HCT116 (cell line): ENCODE measurements at regions not wholly inside any gene's neighbourhood (a gene's known extent, or its start where the extent isn't known, plus 50 kb on each side); places are given as distances from the start of the nearest gene placed in this dataset.

ENCODE experiments used
- ATAC-seq: fragments of 200-7000 bp; cut with Tn5 transposase; 2 replicates; pipeline ENCODE4 v1.9.1; 2020; ENCODE audit warnings: mild to moderate bottlenecking, moderate library complexity
- BruUV-seq: library from RNA; stranded (reverse); fragments of 400-500 nt; replicated peaks from 2 replicates; lab custom pipeline; 2021; lab: Mats Ljungman, UMichigan
- CTCF ChIA-PET: fragments of 300-600 bp; sonication (Branson Sonifier 250); formaldehyde crosslinking; loops from one replicate; lab custom pipeline; 2021; ENCODE audit warnings: antibody characterized with exemption; lab: Charles Lee
- POLR2A ChIA-PET: fragments of 300-600, 350-600 bp; sonication (Branson Sonifier 250); formaldehyde crosslinking; loops from one replicate; lab custom pipeline; 2021; ENCODE audit warnings: antibody characterized with exemption; lab: Charles Lee
- RAD21 ChIA-PET, 2 experiments: fragments of 300-600 bp; sonication (Branson Sonifier 250); formaldehyde crosslinking; loops; one replicate each; lab custom pipeline; 2023; ENCODE audit warnings: low total read pairs in 2 of 2; ENCODE audit not compliant: uncharacterized antibody in 2 of 2, unreplicated experiment in 2 of 2, low non-redundant PET in 1 of 2; lab: Charles Lee
- DNase-seq: peaks from one replicate; pipeline ENCODE4 v3.0.0-alpha.2; 2010; ENCODE audit warnings: low read depth, low spot score
- H2AFZ ChIP-seq: fragments of 200-600 bp; shearing (Covaris generic), sonication (generic); 2 replicates; pipeline ENCODE4 v1.6.1; 2017; ENCODE audit warnings: low read depth, mixed run types, mixed read lengths, antibody characterized with exemption, low read length; ENCODE audit not compliant: poor library complexity, severe bottlenecking
- H3K27ac ChIP-seq: 2 replicates; pipeline ENCODE4 v1.5.1; 2012; ENCODE audit warnings: low read depth, low read length
- H3K27me3 ChIP-seq: fragments of 200-600 bp; sonication (generic); 2 replicates; pipeline ENCODE4 v1.6.1; 2016; ENCODE audit warnings: mixed run types, low read length, mixed read lengths; ENCODE audit not compliant: insufficient read depth
- H3K36me3 ChIP-seq, 2 experiments: fragments of 200-500 bp in 1 of 2; fragments of 200-600 bp in 1 of 2; sonication (Bioruptor generic) in 1 of 2; sonication (generic) in 1 of 2; 2 replicates each; pipeline versions ENCODE4 v1.5.1 to v1.6.1; 2014 to 2016; ENCODE audit warnings: low read length in 2 of 2, inconsistent platforms in 1 of 2, mixed read lengths in 1 of 2, mixed run types in 1 of 2; ENCODE audit not compliant: insufficient read depth in 2 of 2, control insufficient read depth in 1 of 2
- H3K4me1 ChIP-seq, 2 experiments: fragments of 200-600 bp in 1 of 2; sonication (generic) in 1 of 2; 2 replicates each; pipeline versions ENCODE4 v1.5.1 to v1.6.1; 2012 to 2017; ENCODE audit warnings: low read length in 2 of 2, inconsistent platforms in 1 of 2, mild to moderate bottlenecking in 1 of 2, mixed read lengths in 1 of 2, mixed run types in 1 of 2, moderate library complexity in 1 of 2; ENCODE audit not compliant: insufficient read depth in 2 of 2, control insufficient read depth in 1 of 2
- H3K4me2 ChIP-seq: fragments of 200-600 bp; sonication (generic); 2 replicates; pipeline ENCODE4 v1.6.1; 2017; ENCODE audit warnings: mixed run types, low read length, mixed read lengths
- H3K4me3 ChIP-seq, 2 experiments: fragments of 200-600 bp in 1 of 2; sonication (generic) in 1 of 2; replicated peaks in 1 of 2; 2 replicates each; pipeline ENCODE4 v1.5.1; 2011 to 2016; ENCODE audit warnings: low read length in 2 of 2, control low read depth in 1 of 2, low read depth in 1 of 2, mild to moderate bottlenecking in 1 of 2, mixed read lengths in 1 of 2, mixed run types in 1 of 2
- H3K79me2 ChIP-seq: fragments of 200-600 bp; sonication (generic); 2 replicates; pipeline ENCODE4 v1.6.1; 2017; ENCODE audit warnings: mild to moderate bottlenecking, mixed run types, low read length, moderate library complexity, mixed read lengths; ENCODE audit not compliant: insufficient read depth
- H3K9ac ChIP-seq: fragments of 200-600 bp; sonication (generic); 2 replicates; pipeline ENCODE4 v1.6.1; 2016; ENCODE audit warnings: low read length, mixed read lengths
- H3K9me2 ChIP-seq: fragments of 200-600 bp; sonication (generic), shearing (Covaris generic); 2 replicates; pipeline ENCODE4 v1.6.1; 2017; ENCODE audit warnings: mixed run types, mild to moderate bottlenecking, moderate library complexity; ENCODE audit not compliant: insufficient read depth
- H3K9me3 ChIP-seq, 2 experiments: fragments of 200-500 bp in 1 of 2; fragments of 200-600 bp in 1 of 2; sonication (Bioruptor generic) in 1 of 2; sonication (generic) in 1 of 2; 2 replicates each; pipeline ENCODE4 v1.6.1; 2014 to 2017; ENCODE audit warnings: low read length in 2 of 2, mixed read lengths in 2 of 2, inconsistent platforms in 1 of 2, low read depth in 1 of 2, mild to moderate bottlenecking in 1 of 2, mixed run types in 1 of 2, moderate library complexity in 1 of 2; ENCODE audit not compliant: control insufficient read depth in 1 of 2, insufficient read depth in 1 of 2
- H4K20me1 ChIP-seq: fragments of 200-600 bp; sonication (generic), shearing (Covaris generic); 2 replicates; pipeline ENCODE4 v1.6.1; 2017; ENCODE audit warnings: mixed run types, mild to moderate bottlenecking, moderate library complexity; ENCODE audit not compliant: insufficient read depth
- ATF3 ChIP-seq: IDR thresholded peaks from 2 replicates; pipeline ENCODE4 v1.6.1; 2012
- CEBPB ChIP-seq: IDR thresholded peaks from 2 replicates; pipeline ENCODE4 v1.6.1; 2012; ENCODE audit warnings: low read depth
- CTCF ChIP-seq, 3 experiments: fragments of 200-600 bp in 1 of 3; sonication (generic) in 1 of 3; IDR thresholded peaks in 2 of 3; conservative IDR thresholded peaks in 1 of 3; 2 replicates each; pipeline ENCODE4 v1.5.1; 2012 to 2017; ENCODE audit warnings: low read depth in 2 of 3, low read length in 2 of 3, antibody characterized with exemption in 1 of 3, borderline replicate concordance in 1 of 3, control low read depth in 1 of 3, mild to moderate bottlenecking in 1 of 3, mixed read lengths in 1 of 3, mixed run types in 1 of 3, moderate library complexity in 1 of 3; ENCODE audit not compliant: insufficient read depth in 1 of 3
- EGR1 ChIP-seq: IDR thresholded peaks from 2 replicates; pipeline ENCODE4 v1.6.1; 2012; ENCODE audit warnings: low read depth
- FOSL1 ChIP-seq: IDR thresholded peaks from 2 replicates; pipeline ENCODE4 v1.6.1; 2012; ENCODE audit warnings: low read depth
- JUND ChIP-seq: IDR thresholded peaks from 2 replicates; pipeline ENCODE4 v1.6.1; 2012
- POLR2A ChIP-seq: IDR thresholded peaks from 2 replicates; pipeline ENCODE4 v1.7.0; 2011; ENCODE audit warnings: borderline replicate concordance; ENCODE audit not compliant: insufficient read depth, insufficient read length; ENCODE audit errors: extremely low read depth
- POLR2AphosphoS5 ChIP-seq: IDR thresholded peaks from 2 replicates; pipeline ENCODE4 v1.6.1; 2011; ENCODE audit warnings: mild to moderate bottlenecking, low read depth, low read length, moderate library complexity
- RAD21 ChIP-seq: IDR thresholded peaks from 2 replicates; pipeline ENCODE4 v1.6.1; 2012; ENCODE audit warnings: low read depth, mild to moderate bottlenecking
- REST ChIP-seq: IDR thresholded peaks from 2 replicates; pipeline ENCODE4 v1.6.1; 2012; ENCODE audit warnings: low read depth
- SIN3A ChIP-seq: IDR thresholded peaks from 2 replicates; pipeline ENCODE4 v1.6.1; 2012; ENCODE audit warnings: low read depth
- SRF ChIP-seq: IDR thresholded peaks from 2 replicates; pipeline ENCODE4 v1.6.1; 2012; ENCODE audit warnings: low read depth
- YY1 ChIP-seq: IDR thresholded peaks from 2 replicates; pipeline ENCODE4 v1.6.1; 2011; ENCODE audit warnings: low read length, low read depth, moderate library complexity, mild to moderate bottlenecking; ENCODE audit not compliant: insufficient replicate concordance; ENCODE audit errors: extremely low read depth
- ZFX ChIP-seq: fragments of 450-650 bp; IDR thresholded peaks from 2 replicates; pipeline ENCODE4 v1.6.1; 2017
- ZNF274 ChIP-seq: fragments of 200-500 bp; sonication (Bioruptor generic); IDR thresholded peaks from 2 replicates; pipeline ENCODE4 v1.6.1; 2014; ENCODE audit warnings: mild to moderate bottlenecking, low read depth, low read length, inconsistent platforms
- intact Hi-C: fragments of 100-400 bp; cut with micrococcal nuclease; formaldehyde crosslinking; loops from 2 replicates; pipeline ENCODE4 v1.10.0; 2022
- TF ChIP-seq, protein P1 (sequence below): IDR thresholded peaks from 2 replicates; pipeline ENCODE4 v1.6.1; 2012
- TF ChIP-seq, protein P2 (sequence below): IDR thresholded peaks from 2 replicates; pipeline ENCODE4 v1.6.1; 2011; ENCODE audit warnings: mild to moderate bottlenecking, low read length, moderate library complexity; ENCODE audit not compliant: insufficient replicate concordance; ENCODE audit errors: extremely low read depth

GRCh38 chr17:63295288-63295687, 150.8 kb downstream of the CYB561 start:
- H3K27ac ChIP-seq: no peak overlapping the region
- H3K79me2 ChIP-seq: no peaks in the 10 kb centered on the region
- H3K27me3 ChIP-seq: no peaks in the 10 kb centered on the region
- POLR2A ChIA-PET: no interaction called here
- DNase-seq (no peak), ATAC-seq (no peak)
- no peak overlapping the region for H3K9ac ChIP-seq
- no peak overlapping the region for H3K4me2 ChIP-seq
- H3K4me1 ChIP-seq: no peaks in the 10 kb centered on the region
- no peaks in the 10 kb centered on the region for H4K20me1 ChIP-seq
- no peak overlapping the region for H2AFZ ChIP-seq
- CTCF ChIA-PET: no interaction called here
- BruUV-seq: no TSS peak
- RAD21 ChIA-PET: no interaction called here
- TF ChIP-seq ATF3: no peak
- TF ChIP-seq FOSL1: no peak
- no peak for TF ChIP-seq POLR2AphosphoS5
- no peak for TF ChIP-seq POLR2A
- TF ChIP-seq, protein P1, sequence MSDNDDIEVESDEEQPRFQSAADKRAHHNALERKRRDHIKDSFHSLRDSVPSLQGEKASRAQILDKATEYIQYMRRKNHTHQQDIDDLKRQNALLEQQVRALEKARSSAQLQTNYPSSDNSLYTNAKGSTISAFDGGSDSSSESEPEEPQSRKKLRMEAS: no peak
- TF ChIP-seq RAD21: no peak
- TF ChIP-seq SIN3A: no peak
- TF ChIP-seq REST: no peak
- TF ChIP-seq CEBPB: no peak
- TF ChIP-seq ZNF274: no peak
- no peak for TF ChIP-seq JUND
- TF ChIP-seq SRF: no peak
- TF ChIP-seq CTCF (IDR thresholded peaks at IDR 0.05 in 2 of 3, conservative IDR thresholded peaks at IDR 0.05 in 1 of 3; ENCODE audit: borderline replicate concordance in 1 of 3, insufficient read depth in 1 of 3, low read depth in 2 of 3, low read length in 2 of 3): no peak
- TF ChIP-seq, protein P2, sequence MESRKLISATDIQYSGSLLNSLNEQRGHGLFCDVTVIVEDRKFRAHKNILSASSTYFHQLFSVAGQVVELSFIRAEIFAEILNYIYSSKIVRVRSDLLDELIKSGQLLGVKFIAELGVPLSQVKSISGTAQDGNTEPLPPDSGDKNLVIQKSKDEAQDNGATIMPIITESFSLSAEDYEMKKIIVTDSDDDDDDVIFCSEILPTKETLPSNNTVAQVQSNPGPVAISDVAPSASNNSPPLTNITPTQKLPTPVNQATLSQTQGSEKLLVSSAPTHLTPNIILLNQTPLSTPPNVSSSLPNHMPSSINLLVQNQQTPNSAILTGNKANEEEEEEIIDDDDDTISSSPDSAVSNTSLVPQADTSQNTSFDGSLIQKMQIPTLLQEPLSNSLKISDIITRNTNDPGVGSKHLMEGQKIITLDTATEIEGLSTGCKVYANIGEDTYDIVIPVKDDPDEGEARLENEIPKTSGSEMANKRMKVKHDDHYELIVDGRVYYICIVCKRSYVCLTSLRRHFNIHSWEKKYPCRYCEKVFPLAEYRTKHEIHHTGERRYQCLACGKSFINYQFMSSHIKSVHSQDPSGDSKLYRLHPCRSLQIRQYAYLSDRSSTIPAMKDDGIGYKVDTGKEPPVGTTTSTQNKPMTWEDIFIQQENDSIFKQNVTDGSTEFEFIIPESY: no peak
- TF ChIP-seq EGR1: no peak
- no peak for TF ChIP-seq ZFX
- no peak for TF ChIP-seq YY1
- intact Hi-C loops: no loop called here
- no peaks in the 10 kb centered on the region for H3K9me2 ChIP-seq
- no peaks in the 10 kb centered on the region for H3K36me3 ChIP-seq
- peaks cover 0 to 5% of the 10 kb centered on the region in 2 experiments; a peak in 3 of 4 replicates for H3K9me3 ChIP-seq
- H3K4me3 ChIP-seq: no peak overlapping the region
